ENCODE measurements at regions not wholly inside any gene's neighbourhood (a gene's known extent, or its start where the extent isn't known, plus 50 kb on each side); places are given as distances from the start of the nearest gene placed in this dataset.

DNA sequence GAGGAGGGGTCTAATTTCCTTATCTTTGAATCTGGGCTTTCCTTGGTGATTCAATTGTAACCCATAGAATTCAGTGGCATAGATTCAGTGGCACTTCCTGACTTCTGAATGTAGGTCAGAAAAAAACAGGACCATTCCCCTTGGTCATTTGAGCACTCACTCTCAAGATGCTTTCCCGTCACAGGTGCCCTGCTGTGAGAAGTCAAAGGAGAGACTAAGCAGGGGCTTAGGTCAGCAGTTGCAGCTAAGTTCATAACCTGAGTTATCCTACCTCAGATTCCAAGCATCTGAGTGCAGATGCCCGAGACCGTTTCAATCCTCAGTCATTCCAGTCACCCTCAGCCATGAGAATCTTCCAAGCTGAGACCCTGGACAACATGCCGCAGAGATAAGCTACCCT lies 506.6 kb downstream of the FRK start:
- TF ChIP-seq, protein P1, sequence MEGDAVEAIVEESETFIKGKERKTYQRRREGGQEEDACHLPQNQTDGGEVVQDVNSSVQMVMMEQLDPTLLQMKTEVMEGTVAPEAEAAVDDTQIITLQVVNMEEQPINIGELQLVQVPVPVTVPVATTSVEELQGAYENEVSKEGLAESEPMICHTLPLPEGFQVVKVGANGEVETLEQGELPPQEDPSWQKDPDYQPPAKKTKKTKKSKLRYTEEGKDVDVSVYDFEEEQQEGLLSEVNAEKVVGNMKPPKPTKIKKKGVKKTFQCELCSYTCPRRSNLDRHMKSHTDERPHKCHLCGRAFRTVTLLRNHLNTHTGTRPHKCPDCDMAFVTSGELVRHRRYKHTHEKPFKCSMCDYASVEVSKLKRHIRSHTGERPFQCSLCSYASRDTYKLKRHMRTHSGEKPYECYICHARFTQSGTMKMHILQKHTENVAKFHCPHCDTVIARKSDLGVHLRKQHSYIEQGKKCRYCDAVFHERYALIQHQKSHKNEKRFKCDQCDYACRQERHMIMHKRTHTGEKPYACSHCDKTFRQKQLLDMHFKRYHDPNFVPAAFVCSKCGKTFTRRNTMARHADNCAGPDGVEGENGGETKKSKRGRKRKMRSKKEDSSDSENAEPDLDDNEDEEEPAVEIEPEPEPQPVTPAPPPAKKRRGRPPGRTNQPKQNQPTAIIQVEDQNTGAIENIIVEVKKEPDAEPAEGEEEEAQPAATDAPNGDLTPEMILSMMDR (IDR thresholded peaks at IDR 0.05), result no peak
- TF ChIP-seq, protein P2, sequence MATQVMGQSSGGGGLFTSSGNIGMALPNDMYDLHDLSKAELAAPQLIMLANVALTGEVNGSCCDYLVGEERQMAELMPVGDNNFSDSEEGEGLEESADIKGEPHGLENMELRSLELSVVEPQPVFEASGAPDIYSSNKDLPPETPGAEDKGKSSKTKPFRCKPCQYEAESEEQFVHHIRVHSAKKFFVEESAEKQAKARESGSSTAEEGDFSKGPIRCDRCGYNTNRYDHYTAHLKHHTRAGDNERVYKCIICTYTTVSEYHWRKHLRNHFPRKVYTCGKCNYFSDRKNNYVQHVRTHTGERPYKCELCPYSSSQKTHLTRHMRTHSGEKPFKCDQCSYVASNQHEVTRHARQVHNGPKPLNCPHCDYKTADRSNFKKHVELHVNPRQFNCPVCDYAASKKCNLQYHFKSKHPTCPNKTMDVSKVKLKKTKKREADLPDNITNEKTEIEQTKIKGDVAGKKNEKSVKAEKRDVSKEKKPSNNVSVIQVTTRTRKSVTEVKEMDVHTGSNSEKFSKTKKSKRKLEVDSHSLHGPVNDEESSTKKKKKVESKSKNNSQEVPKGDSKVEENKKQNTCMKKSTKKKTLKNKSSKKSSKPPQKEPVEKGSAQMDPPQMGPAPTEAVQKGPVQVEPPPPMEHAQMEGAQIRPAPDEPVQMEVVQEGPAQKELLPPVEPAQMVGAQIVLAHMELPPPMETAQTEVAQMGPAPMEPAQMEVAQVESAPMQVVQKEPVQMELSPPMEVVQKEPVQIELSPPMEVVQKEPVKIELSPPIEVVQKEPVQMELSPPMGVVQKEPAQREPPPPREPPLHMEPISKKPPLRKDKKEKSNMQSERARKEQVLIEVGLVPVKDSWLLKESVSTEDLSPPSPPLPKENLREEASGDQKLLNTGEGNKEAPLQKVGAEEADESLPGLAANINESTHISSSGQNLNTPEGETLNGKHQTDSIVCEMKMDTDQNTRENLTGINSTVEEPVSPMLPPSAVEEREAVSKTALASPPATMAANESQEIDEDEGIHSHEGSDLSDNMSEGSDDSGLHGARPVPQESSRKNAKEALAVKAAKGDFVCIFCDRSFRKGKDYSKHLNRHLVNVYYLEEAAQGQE (IDR thresholded peaks at IDR 0.05; ENCODE audit: insufficient read depth in 1 of 2, low read depth in 2 of 2, low read length in 1 of 2), result no peak
- TF ChIP-seq POLR2AphosphoS5 (IDR thresholded peaks at IDR 0.05; ENCODE audit: low read depth, low read length) (no peak), SIN3A (IDR thresholded peaks at IDR 0.05; ENCODE audit: borderline replicate concordance, insufficient read depth, low read depth, low read length) (no peak), TCF7L2 (IDR thresholded peaks at IDR 0.05; ENCODE audit: low read depth, low read length) (no peak)
